Ishikawa (cell line): ENCODE measurements at regions not wholly inside any gene's neighbourhood (a gene's known extent, or its start where the extent isn't known, plus 50 kb on each side); places are given as distances from the start of the nearest gene placed in this dataset.

Experiments
- CEBPB ChIP-seq: IDR thresholded peaks from 2 replicates; pipeline ENCODE4 v1.6.1; 2012
- CREB1 ChIP-seq: IDR thresholded peaks from 2 replicates; pipeline ENCODE4 v1.6.1; 2012; ENCODE audit warnings: low read depth
- EGR1 ChIP-seq: IDR thresholded peaks from 2 replicates; pipeline ENCODE4 v1.6.1; 2012
- EP300 ChIP-seq: IDR thresholded peaks from 2 replicates; pipeline ENCODE4 v1.6.1; 2012; ENCODE audit warnings: borderline replicate concordance
- NFIC ChIP-seq: IDR thresholded peaks from 2 replicates; pipeline ENCODE4 v1.6.1; 2012
- RAD21 ChIP-seq: IDR thresholded peaks from 2 replicates; pipeline ENCODE4 v1.6.1; 2012; ENCODE audit warnings: low read depth
- REST ChIP-seq: IDR thresholded peaks from 2 replicates; pipeline ENCODE4 v1.6.1; 2012; ENCODE audit warnings: low read depth, mild to moderate bottlenecking
- TAF1 ChIP-seq: IDR thresholded peaks from 2 replicates; pipeline ENCODE4 v1.6.1; 2012; ENCODE audit warnings: low read depth, mild to moderate bottlenecking
- TCF12 ChIP-seq: IDR thresholded peaks from 2 replicates; pipeline ENCODE4 v1.6.1; 2012; ENCODE audit warnings: low read depth
- YY1 ChIP-seq: IDR thresholded peaks from 2 replicates; pipeline ENCODE4 v1.6.1; 2012; ENCODE audit warnings: low read depth
- ZBTB7A ChIP-seq: IDR thresholded peaks from 2 replicates; pipeline ENCODE4 v1.6.1; 2012; ENCODE audit warnings: low read depth
- TF ChIP-seq, protein P1 (sequence below): IDR thresholded peaks from 2 replicates; pipeline ENCODE4 v1.6.1; 2012
- TF ChIP-seq, protein P2 (sequence below): IDR thresholded peaks from 2 replicates; pipeline ENCODE4 v1.6.1; 2012

DNA sequence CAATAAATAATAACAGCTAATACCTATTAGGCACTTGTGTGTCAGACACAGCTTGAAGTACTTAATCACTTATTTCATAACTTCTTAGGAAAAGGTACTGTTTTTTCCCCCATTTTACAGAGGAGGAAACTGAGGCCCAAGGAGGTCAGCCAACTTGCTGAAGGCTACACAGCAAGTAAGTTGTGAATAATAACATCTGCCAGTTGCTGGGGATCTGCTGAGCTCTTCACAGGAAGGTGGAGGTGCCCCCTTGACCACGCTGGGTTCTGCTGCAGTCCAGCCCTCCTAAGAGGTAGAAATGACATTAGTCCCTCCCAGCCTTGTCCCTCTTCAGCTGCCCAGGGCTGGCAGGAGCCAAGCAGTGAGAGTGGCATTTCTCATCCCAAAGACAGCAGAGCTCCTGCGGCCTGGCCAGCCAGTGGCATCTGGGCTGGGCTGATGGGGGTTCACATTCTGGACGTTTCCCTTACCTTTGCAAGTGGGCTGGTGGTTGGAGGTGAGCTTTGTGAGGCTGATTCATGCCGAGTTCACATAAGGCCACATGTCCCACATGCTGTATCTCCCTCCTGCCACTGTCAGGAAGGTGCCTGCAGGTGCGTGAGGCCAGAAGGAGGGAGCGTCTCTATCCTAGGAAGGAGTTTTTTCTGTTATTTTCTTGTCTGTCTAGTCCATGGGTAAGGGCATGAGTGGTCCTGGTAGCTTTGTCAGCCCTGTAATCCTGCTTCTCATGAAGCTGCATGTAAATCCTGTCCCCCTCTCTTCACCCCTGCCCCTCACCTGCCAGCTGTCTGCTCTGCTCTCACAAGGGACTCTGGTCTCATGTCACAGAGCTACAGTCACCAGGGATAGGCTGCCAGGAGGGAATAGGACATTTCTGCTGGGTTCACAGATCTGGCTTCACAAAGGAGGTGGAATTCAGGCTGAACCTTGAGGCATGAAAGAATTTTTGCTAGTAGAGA, 171.7 kb downstream of the MACROH2A1 start:
- TF ChIP-seq TCF12, result no peak
- TF ChIP-seq, protein P1, sequence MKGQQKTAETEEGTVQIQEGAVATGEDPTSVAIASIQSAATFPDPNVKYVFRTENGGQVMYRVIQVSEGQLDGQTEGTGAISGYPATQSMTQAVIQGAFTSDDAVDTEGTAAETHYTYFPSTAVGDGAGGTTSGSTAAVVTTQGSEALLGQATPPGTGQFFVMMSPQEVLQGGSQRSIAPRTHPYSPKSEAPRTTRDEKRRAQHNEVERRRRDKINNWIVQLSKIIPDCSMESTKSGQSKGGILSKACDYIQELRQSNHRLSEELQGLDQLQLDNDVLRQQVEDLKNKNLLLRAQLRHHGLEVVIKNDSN, result no peak
- TF ChIP-seq EGR1, result no peak
- no peak for TF ChIP-seq NFIC
- no peak for TF ChIP-seq REST
- TF ChIP-seq EP300, result no peak
- TF ChIP-seq CEBPB, result no peak
- TF ChIP-seq, protein P2, sequence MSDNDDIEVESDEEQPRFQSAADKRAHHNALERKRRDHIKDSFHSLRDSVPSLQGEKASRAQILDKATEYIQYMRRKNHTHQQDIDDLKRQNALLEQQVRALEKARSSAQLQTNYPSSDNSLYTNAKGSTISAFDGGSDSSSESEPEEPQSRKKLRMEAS, result no peak
- no peak for TF ChIP-seq CREB1
- no peak for TF ChIP-seq TAF1
- TF ChIP-seq RAD21, result no peak
- TF ChIP-seq YY1, result no peak
- no peak for TF ChIP-seq ZBTB7A
